IMR-90 (cell line): ENCODE measurements at regions not wholly inside any gene's neighbourhood (a gene's known extent, or its start where the extent isn't known, plus 50 kb on each side); places are given as distances from the start of the nearest gene placed in this dataset.

Experiments used
- ATAC-seq: fragments of 200-7000 bp; cut with Tn5 transposase; 2 replicates; pipeline ENCODE4 v1.9.1; 2020; ENCODE audit warnings: low read depth, mild to moderate bottlenecking, moderate library complexity
- BruUV-seq: library from RNA; stranded (reverse); fragments of 400-500 nt; replicated peaks from 2 replicates; lab custom pipeline; 2021; lab: Mats Ljungman, UMichigan
- CTCF ChIA-PET: fragments of 300-600 bp; formaldehyde crosslinking; extraction: SDS; loops from one replicate; lab custom pipeline; 2021; ENCODE audit warnings: antibody characterized with exemption; lab: Yijun Ruan, JAX
- POLR2A ChIA-PET: fragments of 300-600 bp; sonication (Branson Sonifier 250); formaldehyde crosslinking; loops from one replicate; lab custom pipeline; 2022; ENCODE audit warnings: antibody characterized with exemption; ENCODE audit not compliant: unreplicated experiment; lab: Charles Lee
- DNase-seq: peaks from one replicate; pipeline ENCODE4 v3.0.0; 2013
- H2AFZ ChIP-seq: replicated peaks from 2 replicates; pipeline ENCODE3; 2013; ENCODE audit warnings: low read length, mild to moderate bottlenecking; ENCODE audit not compliant: poor library complexity
- H2AK5ac ChIP-seq: 2 replicates; pipeline ENCODE4 v1.6.1; 2013; ENCODE audit warnings: low read depth, low read length, inconsistent platforms
- H2AK9ac ChIP-seq: replicated peaks from 2 replicates; pipeline ENCODE3; 2013; ENCODE audit warnings: mild to moderate bottlenecking, low read depth, low read length, moderate library complexity; ENCODE audit not compliant: poor library complexity
- H2BK120ac ChIP-seq: 2 replicates; pipeline ENCODE4 v1.6.1; 2013; ENCODE audit warnings: low read depth, low read length, inconsistent platforms
- H2BK15ac ChIP-seq: 3 replicates; pipeline ENCODE4 v1.6.1; 2013; ENCODE audit warnings: low read depth, low read length, inconsistent platforms
- H2BK20ac ChIP-seq: 2 replicates; pipeline ENCODE4 v1.6.1; 2013; ENCODE audit warnings: low read depth, mild to moderate bottlenecking, inconsistent platforms, low read length, moderate library complexity
- H2BK5ac ChIP-seq: 2 replicates; pipeline ENCODE4 v1.6.1; 2013; ENCODE audit warnings: mild to moderate bottlenecking, low read depth, low read length, inconsistent platforms; ENCODE audit not compliant: poor library complexity, severe bottlenecking
- H3K14ac ChIP-seq: replicated peaks from 2 replicates; pipeline ENCODE4 v1.6.1; 2013; ENCODE audit warnings: low read depth, low read length, inconsistent platforms
- H3K18ac ChIP-seq: 2 replicates; pipeline ENCODE4 v1.6.1; 2013; ENCODE audit warnings: low read depth, low read length, control low read depth
- H3K23ac ChIP-seq: 2 replicates; pipeline ENCODE4 v1.6.1; 2013; ENCODE audit warnings: low read depth, low read length, inconsistent platforms
- H3K27ac ChIP-seq: 2 replicates; pipeline ENCODE4 v1.5.1; 2013; ENCODE audit warnings: mild to moderate bottlenecking, control low read depth, low read length; ENCODE audit not compliant: insufficient read depth
- H3K27me3 ChIP-seq: 2 replicates; pipeline ENCODE4 v1.6.1; 2013; ENCODE audit warnings: low read length; ENCODE audit not compliant: control insufficient read depth, insufficient read depth
- H3K36me3 ChIP-seq: 2 replicates; pipeline ENCODE4 v1.6.1; 2013; ENCODE audit warnings: low read length, mixed read lengths; ENCODE audit not compliant: control insufficient read depth, insufficient read depth
- H3K4ac ChIP-seq: 2 replicates; pipeline ENCODE4 v1.6.1; 2013; ENCODE audit warnings: low read depth, low read length, inconsistent platforms
- H3K4me1 ChIP-seq: 2 replicates; pipeline ENCODE4 v1.6.1; 2013; ENCODE audit warnings: low read length, mixed read lengths; ENCODE audit not compliant: control insufficient read depth, insufficient read depth
- H3K4me2 ChIP-seq: 2 replicates; pipeline ENCODE4 v1.6.1; 2013; ENCODE audit warnings: low read depth, mild to moderate bottlenecking, control low read depth, low read length, moderate library complexity
- H3K4me3 ChIP-seq: 2 replicates; pipeline ENCODE4 v1.5.1; 2013; ENCODE audit warnings: low read depth, mild to moderate bottlenecking, control low read depth, low read length, moderate library complexity; ENCODE audit not compliant: insufficient read depth
- H3K56ac ChIP-seq: 2 replicates; pipeline ENCODE4 v1.6.1; 2013; ENCODE audit warnings: low read length, inconsistent platforms; ENCODE audit not compliant: insufficient read depth; ENCODE audit errors: extremely low read depth
- H3K79me1 ChIP-seq, 2 experiments: 2 replicates each; pipeline ENCODE4 v1.6.1; 2013; ENCODE audit warnings: low read length in 2 of 2, inconsistent platforms in 1 of 2, low read depth in 1 of 2
- H3K9ac ChIP-seq: 2 replicates; pipeline ENCODE4 v1.6.1; 2013; ENCODE audit warnings: low read depth, low read length, control low read depth
- H3K9me1 ChIP-seq: 2 replicates; pipeline ENCODE4 v1.6.1; 2013; ENCODE audit warnings: low read length, inconsistent platforms; ENCODE audit not compliant: insufficient read depth
- H3K9me3 ChIP-seq: 2 replicates; pipeline ENCODE4 v1.6.1; 2013; ENCODE audit warnings: low read length; ENCODE audit not compliant: control insufficient read depth, insufficient read depth
- H4K20me1 ChIP-seq: 2 replicates; pipeline ENCODE4 v1.6.1; 2013; ENCODE audit warnings: low read length, inconsistent platforms; ENCODE audit not compliant: insufficient read depth
- H4K5ac ChIP-seq: 2 replicates; pipeline ENCODE4 v1.6.1; 2013; ENCODE audit warnings: mild to moderate bottlenecking, low read depth, low read length, control low read depth
- H4K8ac ChIP-seq, 2 experiments: 2 replicates each; pipeline ENCODE4 v1.6.1; 2013; ENCODE audit warnings: low read depth in 2 of 2, low read length in 2 of 2, control low read depth in 1 of 2, inconsistent platforms in 1 of 2
- H4K91ac ChIP-seq: 2 replicates; pipeline ENCODE4 v1.6.1; 2013; ENCODE audit warnings: low read depth, low read length, inconsistent platforms; ENCODE audit not compliant: insufficient read depth
- BHLHE40 ChIP-seq: fragments of 150-350 bp; IDR thresholded peaks from 2 replicates; pipeline ENCODE4 v1.6.1; 2016; ENCODE audit warnings: mild to moderate bottlenecking, low read depth, low read length
- CEBPB ChIP-seq: IDR thresholded peaks from 2 replicates; pipeline ENCODE4 v1.6.1; 2012; ENCODE audit warnings: low read depth, low read length, improper control_type of control experiment
- NFE2L2 ChIP-seq: fragments of 150-350 bp; IDR thresholded peaks from 2 replicates; pipeline ENCODE4 v1.6.1; 2016; ENCODE audit warnings: low read depth, mild to moderate bottlenecking, low read length
- RCOR1 ChIP-seq: IDR thresholded peaks from 2 replicates; pipeline ENCODE4 v1.6.1; 2012; ENCODE audit warnings: mild to moderate bottlenecking, low read length, improper control_type of control experiment; ENCODE audit not compliant: insufficient replicate concordance
- WGBS, 2 experiments: methylation state at CpG; one replicate each; pipeline versions ENCODE4 v1.1.5 to v1.1.7; 2013; ENCODE audit warnings: missing lambda C conversion rate in 2 of 2; ENCODE audit not compliant: insufficient read length in 1 of 2; ENCODE audit errors: extremely low coverage in 2 of 2; 5-methylcytosine and 5-hydroxymethylcytosine counted together
- dilution Hi-C: fragments of 300-500 bp; cut with HindIII; formaldehyde crosslinking; loops from one replicate; pipeline ENCODE4 v1.14.3; 2018; ENCODE audit warnings: low sequenced_read_pairs; ENCODE audit not compliant: unreplicated experiment
- in situ Hi-C: fragments of 300-500 bp; cut with MboI; formaldehyde crosslinking; loops from 3 replicates; pipeline ENCODE4 v1.14.3; 2019; ENCODE audit warnings: low sequenced_read_pairs, inconsistent platforms, mixed read lengths
- intact Hi-C: fragments of 100-400 bp; cut with micrococcal nuclease; formaldehyde crosslinking; loops from 2 replicates; pipeline ENCODE4 v1.10.0; 2022

DNA sequence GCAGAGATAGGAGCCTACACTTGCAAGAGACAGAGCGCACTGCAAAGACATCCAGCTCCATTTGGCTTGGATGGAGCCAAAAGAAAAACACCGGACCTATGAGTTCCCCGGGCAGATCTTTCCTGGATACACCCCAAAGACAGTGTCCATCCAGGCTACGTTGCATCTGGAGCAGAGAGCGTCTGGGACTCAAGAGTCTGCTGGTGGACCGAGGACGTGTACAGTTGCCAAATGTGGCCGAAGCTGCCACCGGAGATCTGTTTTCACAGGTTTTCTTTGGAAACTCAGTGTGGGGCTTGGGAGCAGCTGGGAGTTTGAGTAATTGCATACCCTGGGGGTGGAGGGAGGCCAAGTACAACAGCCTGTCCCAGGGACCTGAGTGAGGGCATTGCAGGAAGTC is 192.3 kb upstream of the OSR1 start:
- no peak overlapping the region for H2BK20ac ChIP-seq

More for the DNA sequence above, 192.3 kb upstream of the OSR1 start:
- no peak overlapping the region for H3K14ac ChIP-seq
- ChIA-PET CTCF (no interaction called here), POLR2A (no interaction called here)
- ATAC-seq: no peak
- no peak overlapping the region for H3K27ac ChIP-seq
- H3K56ac ChIP-seq: no peak overlapping the region
- no peak overlapping the region for H4K8ac ChIP-seq
- H4K91ac ChIP-seq: no peak overlapping the region
- H3K27me3 ChIP-seq: peaks cover 16% of the 10 kb centered on the region
- H3K9ac ChIP-seq: no peak overlapping the region
- no peaks in the 10 kb centered on the region for H3K4me1 ChIP-seq
- dilution Hi-C loops (no loop called here), intact Hi-C loops (no loop called here), in situ Hi-C loops (no loop called here)
- BruUV-seq: no TSS peak
- no peaks in the 10 kb centered on the region for H4K20me1 ChIP-seq
- H2BK120ac ChIP-seq: no peak overlapping the region
- DNase-seq: no peak
- H3K36me3 ChIP-seq: no peaks in the 10 kb centered on the region
- H2AFZ ChIP-seq: no peak overlapping the region
- H3K23ac ChIP-seq: no peak overlapping the region
- 100% methylated on average over 2 of the region's 9 CpGs; no CpG with 5 or more reads in 1 of the 2 experiments for WGBS, 2 experiments
- H2BK15ac ChIP-seq: no peak overlapping the region
- H4K5ac ChIP-seq: no peak overlapping the region
- no peaks in the 10 kb centered on the region for H3K9me1 ChIP-seq
- no peak overlapping the region for H3K4me2 ChIP-seq
- no peak overlapping the region for H2AK9ac ChIP-seq
- H2BK5ac ChIP-seq: no peak overlapping the region
- no peak overlapping the region for H3K4ac ChIP-seq
- H3K79me1 ChIP-seq: no peaks in the 10 kb centered on the region
- H2AK5ac ChIP-seq: no peak overlapping the region
- TF ChIP-seq NFE2L2 (no peak), CEBPB (no peak), RCOR1 (no peak), BHLHE40 (no peak)
- no peak overlapping the region for H3K4me3 ChIP-seq
- H3K9me3 ChIP-seq: no peaks in the 10 kb centered on the region
- no peak overlapping the region for H3K18ac ChIP-seq
